HT-29 (cell line): ENCODE measurements at regions not wholly inside any gene's neighbourhood (a gene's known extent, or its start where the extent isn't known, plus 50 kb on each side); places are given as distances from the start of the nearest gene placed in this dataset.

Source experiments
- DNase-seq: peaks from one replicate; pipeline ENCODE4 v3.0.0-alpha.2; 2015; ENCODE audit warnings: low spot score

DNA sequence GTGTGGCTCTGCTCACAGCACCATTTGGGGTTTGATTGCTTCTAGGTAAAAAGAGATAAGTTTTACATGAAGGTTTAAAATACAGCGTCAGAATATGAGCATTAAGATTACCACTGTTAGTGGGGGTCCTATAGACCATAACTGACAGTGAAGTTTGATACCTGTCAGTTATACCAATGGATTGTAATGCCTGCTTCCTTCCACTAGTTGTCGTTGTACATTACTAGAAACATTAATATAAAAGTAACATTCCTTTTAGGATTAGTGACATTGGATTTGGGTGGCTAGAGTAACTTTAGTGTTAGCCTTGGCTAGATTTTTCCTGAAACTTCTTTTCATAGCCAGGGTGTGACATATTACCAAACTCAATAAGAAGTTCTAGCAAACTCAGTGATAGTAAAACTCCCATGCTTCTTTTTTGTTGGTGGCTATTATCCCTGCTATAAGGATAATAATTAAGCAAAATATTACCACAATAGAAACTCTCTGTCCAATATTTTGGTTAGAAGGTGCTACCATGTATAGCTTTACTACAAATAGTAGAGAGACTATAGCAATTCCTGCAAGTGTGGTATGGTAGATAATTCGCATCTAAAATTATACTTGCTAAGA is 57.1 kb downstream of the FAM181B start:
- peak; percentile 41 for DNase-seq

DNA sequence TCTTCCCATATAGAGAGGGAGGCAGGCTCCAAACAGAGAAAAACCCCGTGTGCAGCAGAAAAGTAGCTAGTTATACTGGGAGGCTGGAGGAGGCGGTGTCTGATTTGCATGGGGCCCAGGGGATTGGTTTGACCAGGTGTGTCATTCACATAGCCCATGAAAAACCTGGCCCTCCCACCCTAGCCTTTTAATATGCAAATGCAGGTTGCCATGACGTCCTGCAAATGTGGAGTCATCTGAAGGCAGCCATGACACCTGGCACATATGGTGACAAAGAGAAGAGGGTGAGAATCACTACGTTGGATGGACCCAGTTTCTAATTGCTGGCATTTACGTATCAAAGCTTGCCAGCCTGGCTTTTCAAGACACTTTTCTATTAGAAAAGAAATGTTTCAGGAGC is 57.8 kb downstream of the FAM181B start:
- no peak for DNase-seq

DNA sequence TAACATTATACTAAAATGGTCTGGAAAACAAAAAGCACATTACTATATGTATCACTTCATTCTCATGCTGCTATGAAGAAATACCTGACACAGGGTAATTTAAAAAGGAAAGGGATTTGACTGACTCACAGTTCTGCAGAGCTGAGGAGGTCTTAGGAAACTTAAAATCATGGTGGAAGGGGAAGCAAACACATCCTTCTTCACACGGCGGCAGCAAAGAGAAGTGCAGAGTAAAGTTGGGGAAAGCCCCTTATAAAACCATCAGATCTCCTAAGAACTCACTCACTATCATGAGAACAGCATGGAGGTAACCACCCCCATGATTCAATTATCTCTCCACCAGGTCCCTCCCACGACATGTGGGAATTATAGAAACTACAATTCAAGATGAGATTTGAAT is 60.0 kb downstream of the FAM181B start:
- DNase-seq: no peak

DNA sequence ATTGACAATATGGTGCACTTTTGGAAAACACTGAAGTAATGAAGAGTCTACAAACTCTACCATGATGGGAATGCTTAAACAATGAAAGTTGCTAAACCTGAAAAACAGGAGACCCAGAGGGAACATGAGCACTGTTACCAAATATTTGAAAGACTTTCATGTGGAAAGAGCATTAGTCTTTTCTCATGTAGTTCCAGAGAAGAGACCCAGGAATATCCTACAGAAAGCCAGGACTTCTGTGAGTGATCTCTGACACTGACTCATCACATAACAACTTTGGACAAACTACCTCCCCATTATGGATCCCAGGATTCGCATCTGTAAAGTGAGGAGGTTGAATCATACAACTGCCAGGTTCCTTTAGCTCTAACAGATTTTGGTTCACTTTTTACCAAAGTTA is 62.2 kb downstream of the FAM181B start:
- no peak for DNase-seq

DNA sequence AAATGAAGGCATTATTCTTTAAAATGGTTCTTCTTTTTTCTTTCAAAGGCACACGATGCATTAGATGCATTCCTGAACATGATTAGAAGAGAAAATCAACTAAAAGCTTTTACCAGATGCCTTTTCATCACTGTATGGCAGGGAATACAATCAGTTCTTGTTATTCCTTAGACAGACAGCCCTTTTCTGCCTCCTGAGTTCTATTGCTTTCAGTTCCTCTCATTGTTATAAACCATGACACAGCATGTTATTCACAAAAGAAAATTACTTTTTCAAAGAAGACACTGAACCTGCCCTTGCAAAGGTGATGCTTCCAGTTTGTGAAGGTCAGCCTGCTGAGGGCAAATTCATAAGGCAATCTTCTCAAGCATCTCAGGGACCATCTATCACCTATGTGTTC is 70.1 kb downstream of the FAM181B start:
- no peak for DNase-seq

GRCh38 chr11:82653752-82654151 is 79.9 kb downstream of the FAM181B start:
- no peak for DNase-seq

- DNase-seq: no peak
These were observed 94.4 kb downstream of the FAM181B start for GRCh38 chr11:82639251-82639650.

GRCh38 chr11:82636615-82637014 is 97.0 kb downstream of the FAM181B start:
- DNase-seq: no peak

- no peak for DNase-seq
These were observed 99.6 kb downstream of the FAM181B start for GRCh38 chr11:82634091-82634490.

DNA sequence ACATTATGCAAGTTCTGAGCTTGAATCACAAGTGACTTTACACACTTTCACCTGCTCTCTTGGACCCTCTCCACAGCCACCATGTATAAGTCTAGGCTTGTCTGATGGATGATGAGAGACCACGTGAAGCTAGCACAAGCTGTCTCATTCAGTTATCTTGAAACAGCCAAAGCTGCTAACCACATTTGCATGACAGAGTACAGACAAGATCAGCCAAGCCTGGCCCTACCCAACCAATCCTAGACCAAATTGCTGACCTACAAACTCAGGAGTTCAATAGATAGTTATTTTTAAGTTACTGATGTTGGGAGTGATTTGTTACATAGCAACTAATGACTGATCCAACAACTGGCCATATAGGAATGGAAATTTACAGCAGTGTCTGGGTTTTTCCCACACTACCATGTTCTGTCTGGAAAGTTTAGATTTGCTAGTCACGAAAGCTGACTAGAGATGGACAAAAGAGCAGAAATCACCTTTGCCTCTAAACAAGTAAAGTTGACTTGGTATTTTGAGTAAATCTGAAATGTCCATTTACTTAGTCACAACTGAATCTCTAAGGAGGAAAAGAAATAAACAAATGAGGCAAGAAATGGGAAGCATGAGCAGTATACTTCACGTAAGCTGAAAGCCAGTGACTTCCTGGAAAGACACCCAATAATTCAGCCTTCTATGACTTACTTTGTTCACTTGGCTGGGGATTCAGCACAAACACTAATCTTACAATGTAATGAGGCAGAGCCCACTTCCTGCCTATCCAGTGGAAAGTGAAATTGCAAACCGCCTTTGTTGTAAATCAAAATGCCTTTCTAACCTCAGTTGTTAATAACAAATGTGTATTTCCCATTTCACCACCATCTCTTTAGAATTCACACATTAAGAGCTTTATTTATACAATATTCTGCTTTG is 101.7 kb downstream of the FAM181B start:
- DNase-seq: no peak

- no peak for DNase-seq
These were observed 123.0 kb downstream of the FAM181B start for GRCh38 chr11:82610671-82611070.

DNA sequence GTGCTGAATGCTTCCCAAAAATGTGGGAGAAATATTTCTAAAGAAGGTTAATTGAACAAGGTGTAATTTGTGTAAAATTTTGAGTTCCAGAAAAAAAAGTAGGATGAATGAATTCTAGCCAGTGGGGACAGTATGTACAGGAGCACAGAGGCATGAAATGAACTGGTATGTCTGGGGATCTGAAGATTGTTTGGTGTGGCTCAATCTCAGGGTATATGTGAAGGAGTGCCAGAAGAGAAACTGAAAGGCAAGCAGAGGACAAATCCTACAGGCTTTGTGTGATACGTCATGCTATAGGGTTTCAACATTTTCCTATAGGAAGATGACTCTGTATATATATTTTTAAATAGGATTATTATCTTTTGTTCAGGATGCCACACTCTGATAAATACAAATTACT is 126.9 kb downstream of the FAM181B start:
- no peak for DNase-seq

- no peak for DNase-seq
These were observed 132.0 kb downstream of the FAM181B start for GRCh38 chr11:82601711-82602110.

DNA sequence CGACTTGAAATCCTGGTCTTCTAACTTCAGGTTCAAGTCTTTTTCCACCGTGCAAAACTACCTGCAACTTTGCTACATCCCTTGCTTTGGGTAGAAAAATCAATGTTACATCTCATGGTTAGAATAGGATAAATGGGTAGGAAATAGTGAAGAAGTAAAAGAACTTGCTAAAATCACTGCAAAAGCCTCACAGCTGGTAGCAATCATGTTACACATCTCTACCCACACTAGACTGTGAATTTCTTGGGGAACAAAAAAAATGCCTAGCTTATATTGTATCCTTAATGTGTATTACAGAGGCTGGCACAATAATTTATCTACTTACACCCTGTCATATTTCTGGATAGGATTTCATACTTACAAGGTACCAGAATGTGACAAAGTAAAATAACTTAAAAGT is 133.8 kb downstream of the FAM181B start:
- DNase-seq: no peak

DNA sequence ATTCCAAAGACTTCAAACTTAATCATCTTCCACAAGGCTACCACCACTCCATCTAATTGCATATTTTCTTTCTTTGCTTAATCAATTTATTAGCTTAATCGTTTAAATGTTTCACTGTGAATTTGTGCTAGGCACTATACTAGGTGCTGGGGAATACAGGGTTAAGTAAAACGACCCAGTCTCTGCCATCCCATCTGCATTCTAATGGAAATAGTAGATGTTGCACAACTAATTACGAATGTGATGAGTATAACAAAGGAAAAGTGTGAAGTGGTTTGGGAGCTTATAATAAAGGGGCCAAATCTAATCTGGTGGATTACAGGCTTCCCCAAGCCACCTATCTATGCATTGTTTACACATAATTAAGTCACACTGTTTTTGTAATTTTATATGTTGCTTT is 147.1 kb downstream of the FAM181B start:
- no peak for DNase-seq

- no peak for DNase-seq
These were observed 156.4 kb downstream of the FAM181B start for GRCh38 chr11:82577246-82577645.

- DNase-seq: no peak
These were observed 172.8 kb downstream of the FAM181B start for GRCh38 chr11:82560836-82561235.

GRCh38 chr11:82559609-82560008 is 174.1 kb downstream of the FAM181B start:
- no peak for DNase-seq

GRCh38 chr11:82557274-82557673 is 176.4 kb downstream of the FAM181B start:
- no peak for DNase-seq

- DNase-seq: no peak
These were observed 177.5 kb downstream of the FAM181B start for GRCh38 chr11:82556210-82556609.

DNA sequence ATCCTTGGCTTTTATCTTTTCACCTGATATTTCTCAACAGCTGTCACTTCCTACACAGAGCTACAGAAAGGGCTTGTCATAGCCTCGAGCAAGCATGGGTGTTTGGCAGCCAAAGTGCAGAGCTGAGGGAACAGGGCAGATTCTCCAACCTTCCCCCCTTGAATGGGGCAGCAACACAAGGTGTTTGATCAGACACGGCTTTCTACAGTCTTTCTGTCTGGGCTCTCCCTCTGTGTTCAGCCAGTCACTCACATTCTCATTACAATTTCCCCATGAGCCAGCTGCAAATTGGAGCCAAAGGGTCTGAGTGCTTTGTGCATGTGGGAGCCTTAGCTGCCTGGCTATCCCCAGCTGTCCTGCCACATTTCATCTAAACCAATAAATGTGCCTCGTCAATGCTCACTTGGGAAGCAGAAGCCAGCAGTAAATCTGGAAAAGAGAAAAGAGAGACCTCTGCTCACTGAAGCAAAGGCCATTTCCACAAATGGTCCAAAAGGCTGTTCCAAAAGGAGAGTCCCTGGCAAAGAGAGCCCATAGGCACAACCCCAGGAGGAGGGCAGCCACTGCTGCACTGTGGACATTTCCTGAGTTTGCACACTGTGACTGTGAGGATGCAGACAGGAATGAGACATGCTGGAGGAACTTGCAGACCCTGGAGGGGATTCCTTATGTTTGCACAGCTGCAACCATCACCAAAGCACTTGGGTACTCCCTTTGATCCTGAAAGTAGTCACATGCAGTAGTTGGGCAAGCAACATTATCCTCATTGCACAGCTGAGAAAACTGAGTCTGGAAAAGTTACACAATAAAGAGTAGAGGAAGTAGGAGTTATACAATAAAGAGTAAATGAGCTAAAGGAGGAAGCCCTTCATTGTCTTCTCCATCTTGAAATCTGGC is 186.8 kb downstream of the FAM181B start:
- DNase-seq: no peak

- DNase-seq: no peak
These were observed 194.0 kb downstream of the FAM181B start for GRCh38 chr11:82539669-82540068.
